GM23338 (cell line): ENCODE measurements at regions not wholly inside any gene's neighbourhood (a gene's known extent, or its start where the extent isn't known, plus 50 kb on each side); places are given as distances from the start of the nearest gene placed in this dataset.
A peak's percentile ranks its signal among the peaks of the same experiment; 100 is the strongest.

Experiments
- ATAC-seq: fragments of 200-7000 bp; cut with Tn5 transposase; 3 replicates; pipeline ENCODE4 v1.9.1; 2020
- DNase-seq: peaks from one replicate; pipeline ENCODE4 v3.0.0-alpha.2; 2015; ENCODE audit warnings: low spot score
- H2AFZ ChIP-seq: fragments of 200-600 bp; sonication (generic); 2 replicates; pipeline ENCODE4 v1.8.0; 2016; ENCODE audit warnings: antibody characterized with exemption, mild to moderate bottlenecking, moderate library complexity
- H3F3A ChIP-seq: fragments of 200-600 bp; sonication (generic); replicated peaks from 2 replicates; pipeline ENCODE4 v1.8.0; 2017; ENCODE audit warnings: antibody characterized with exemption, mixed run types, low read depth
- H3K27ac ChIP-seq: fragments of 200-600 bp; sonication (generic); 2 replicates; pipeline ENCODE4 v1.6.1; 2016; ENCODE audit warnings: low read depth
- H3K27me3 ChIP-seq: fragments of 200-600 bp; sonication (generic); 2 replicates; pipeline ENCODE4 v1.8.0; 2016; ENCODE audit warnings: mild to moderate bottlenecking, mixed run types, moderate library complexity; ENCODE audit not compliant: insufficient read depth
- H3K36me3 ChIP-seq: fragments of 200-600 bp; sonication (generic); 2 replicates; pipeline ENCODE4 v1.8.0; 2016; ENCODE audit warnings: mild to moderate bottlenecking; ENCODE audit not compliant: insufficient read depth
- H3K4me1 ChIP-seq: fragments of 200-600 bp; sonication (generic); 2 replicates; pipeline ENCODE4 v1.8.0; 2016; ENCODE audit warnings: mild to moderate bottlenecking, moderate library complexity; ENCODE audit not compliant: insufficient read depth
- H3K4me2 ChIP-seq: fragments of 200-600 bp; sonication (generic); 2 replicates; pipeline ENCODE4 v1.7.1; 2017; ENCODE audit warnings: mixed run types
- H3K4me3 ChIP-seq: fragments of 200-600 bp; sonication (generic); 2 replicates; pipeline ENCODE4 v1.6.1; 2016; ENCODE audit warnings: mixed run types
- H3K79me2 ChIP-seq: fragments of 200-600 bp; sonication (generic); replicated peaks from 2 replicates; pipeline ENCODE4 v1.8.0; 2017; ENCODE audit warnings: mild to moderate bottlenecking; ENCODE audit not compliant: insufficient read depth
- H3K9me2 ChIP-seq: fragments of 200-600 bp; sonication (generic); 2 replicates; pipeline ENCODE4 v1.8.0; 2017; ENCODE audit not compliant: insufficient read depth
- H4K20me1 ChIP-seq: fragments of 200-600 bp; sonication (generic); replicated peaks from 2 replicates; pipeline ENCODE4 v1.8.0; 2017; ENCODE audit warnings: mild to moderate bottlenecking; ENCODE audit not compliant: insufficient read depth
- H3K27ac Mint-ChIP-seq: 2 replicates; pipeline ENCODE4 v1.8.0; 2020; ENCODE audit warnings: inconsistent platforms, mild to moderate bottlenecking, moderate library complexity, mixed read lengths
- H3K27me3 Mint-ChIP-seq: 3 replicates; pipeline ENCODE4 v1.8.0; 2022; ENCODE audit warnings: low read depth, mild to moderate bottlenecking, moderate library complexity, mixed read lengths, inconsistent platforms; ENCODE audit not compliant: insufficient read depth, poor library complexity
- H3K36me3 Mint-ChIP-seq: 3 replicates; pipeline ENCODE4 v1.8.0; 2021; ENCODE audit warnings: low read depth, mild to moderate bottlenecking, inconsistent platforms, moderate library complexity, mixed read lengths
- H3K4me1 Mint-ChIP-seq: 3 replicates; pipeline ENCODE4 v1.8.0; 2020; ENCODE audit warnings: mild to moderate bottlenecking, inconsistent platforms, mixed read lengths
- H3K4me3 Mint-ChIP-seq: 3 replicates; pipeline ENCODE4 v1.8.0; 2021; ENCODE audit warnings: moderate library complexity, mild to moderate bottlenecking, inconsistent platforms, mixed read lengths
- H3K9me3 Mint-ChIP-seq: 3 replicates; pipeline ENCODE4 v1.8.0; 2020; ENCODE audit warnings: moderate library complexity, mild to moderate bottlenecking, inconsistent platforms, mixed read lengths
- ETS1 ChIP-seq: IDR thresholded peaks from 2 replicates; pipeline ENCODE4 v1.6.1; 2016; ENCODE audit warnings: antibody characterized with exemption
- JUNB ChIP-seq: IDR thresholded peaks from one replicate; pipeline ENCODE4 v1.6.1; 2016; ENCODE audit warnings: antibody characterized with exemption; ENCODE audit not compliant: unreplicated experiment
- NANOG ChIP-seq: IDR thresholded peaks from 2 replicates; pipeline ENCODE4 v1.6.1; 2016; ENCODE audit warnings: antibody characterized with exemption, borderline replicate concordance
- POLR2AphosphoS5 ChIP-seq: IDR thresholded peaks from 2 replicates; pipeline ENCODE4 v1.6.1; 2016; ENCODE audit warnings: antibody characterized with exemption, low read depth
- ZNF114 ChIP-seq: fragments of 250-450 bp; sonication (Bioruptor Pico); IDR thresholded peaks from 2 replicates; pipeline ENCODE4 v1.5.0; 2020; ENCODE audit warnings: mild to moderate bottlenecking, moderate library complexity
- ZNF331 ChIP-seq: fragments of 250-450 bp; sonication (Bioruptor Pico); IDR thresholded peaks from 2 replicates; pipeline ENCODE4 v1.5.0; 2020; ENCODE audit warnings: low read depth, mild to moderate bottlenecking, moderate library complexity

GRCh38 chr7:47663851-47664250 lies 81.9 kb upstream of the TNS3 start:
- Histone ChIP-seq H3K79me2 (no peaks in the 10 kb centered on the region), H3K9me2 (no peaks in the 10 kb centered on the region), H3F3A (no peaks in the 10 kb centered on the region), H4K20me1 (no peaks in the 10 kb centered on the region), H3K4me3 (no peak overlapping the region), H2AFZ (no peak overlapping the region), H3K4me2 (no peak overlapping the region), H3K36me3 (no peaks in the 10 kb centered on the region), H3K27ac (no peak overlapping the region), H3K27me3 (no peaks in the 10 kb centered on the region), H3K4me1 (no peaks in the 10 kb centered on the region)
- Mint-ChIP-seq H3K27me3 (peaks cover 8% of the 10 kb centered on the region), H3K36me3 (no peaks in the 10 kb centered on the region), H3K9me3 (no peaks in the 10 kb centered on the region; the same call in 1 of the 3 replicates), H3K4me1 (peaks cover 6% of the 10 kb centered on the region), H3K4me3 (no peak overlapping the region), H3K27ac (no peak overlapping the region)
- no peak for ATAC-seq
- TF ChIP-seq ZNF331 (no peak), ETS1 (no peak), NANOG (no peak)
- DNase-seq: no peak

- H3K4me3 ChIP-seq: no peak overlapping the region
- no peaks in the 10 kb centered on the region for H3K36me3 ChIP-seq
- no peaks in the 10 kb centered on the region for H3K36me3 Mint-ChIP-seq
- H3K27ac ChIP-seq: no peak overlapping the region
- H3K27me3 Mint-ChIP-seq: peaks cover 6% of the 10 kb centered on the region
- ATAC-seq (no peak), DNase-seq (no peak)
- no peaks in the 10 kb centered on the region for H3K27me3 ChIP-seq
- H4K20me1 ChIP-seq: no peaks in the 10 kb centered on the region
- no peaks in the 10 kb centered on the region for H3K9me2 ChIP-seq
- no peaks in the 10 kb centered on the region for H3K4me1 ChIP-seq
- H3K27ac Mint-ChIP-seq: no peak overlapping the region
- no peaks in the 10 kb centered on the region for H3F3A ChIP-seq
- no peak overlapping the region for H3K4me3 Mint-ChIP-seq
- no peak overlapping the region for H2AFZ ChIP-seq
- no peaks in the 10 kb centered on the region for H3K79me2 ChIP-seq
- TF ChIP-seq ZNF331: no peak
- no peak for TF ChIP-seq POLR2AphosphoS5
- TF ChIP-seq JUNB: no peak
- no peak overlapping the region for H3K4me2 ChIP-seq
- H3K4me1 Mint-ChIP-seq: peaks cover 6% of the 10 kb centered on the region
- no peaks in the 10 kb centered on the region; the same call in 1 of the 3 replicates for H3K9me3 Mint-ChIP-seq
These were observed 81.3 kb upstream of the TNS3 start for GRCh38 chr7:47663213-47663612.

GRCh38 chr7:47661051-47661714 lies 79.3 kb upstream of the TNS3 start:
- Mint-ChIP-seq H3K36me3 (no peaks in the 10 kb centered on the region), H3K4me1 (peaks cover 6% of the 10 kb centered on the region), H3K27ac (no peak overlapping the region), H3K27me3 (peaks cover 6% of the 10 kb centered on the region), H3K4me3 (no peak overlapping the region), H3K9me3 (no peaks in the 10 kb centered on the region; the same call in 1 of the 3 replicates)
- H3F3A ChIP-seq: no peaks in the 10 kb centered on the region
- TF ChIP-seq ZNF114 (no peak), JUNB (no peak)
- H4K20me1 ChIP-seq: no peaks in the 10 kb centered on the region
- no peak overlapping the region for H3K4me3 ChIP-seq
- peak; percentile 50; the same call in 2 of the 3 replicates for ATAC-seq
- H3K27me3 ChIP-seq: no peaks in the 10 kb centered on the region
- no peak overlapping the region for H2AFZ ChIP-seq
- no peak overlapping the region for H3K4me2 ChIP-seq
- no peak overlapping the region for H3K27ac ChIP-seq
- no peak for DNase-seq
- H3K9me2 ChIP-seq: no peaks in the 10 kb centered on the region
- no peaks in the 10 kb centered on the region for H3K79me2 ChIP-seq
- H3K36me3 ChIP-seq: no peaks in the 10 kb centered on the region
- no peaks in the 10 kb centered on the region for H3K4me1 ChIP-seq
